NCI-H128 (cell line): ENCODE measurements at regions not wholly inside any gene's neighbourhood (a gene's known extent, or its start where the extent isn't known, plus 50 kb on each side); places are given as distances from the start of the nearest gene placed in this dataset.
"Not testable (repeated sequence)": the region's sequence is repeated elsewhere in the genome, so short reads cannot be mapped to it uniquely, and the experiment has no call there.

ENCODE experiments used
- DNase-seq: peaks from one replicate; lab custom pipeline; 2025; ENCODE audit not compliant: unreplicated experiment; lab: John Stamatoyannopoulos, UW

GRCh38 chr12:60231976-60232907 is 636.4 kb downstream of the SLC16A7 start:
- no peak for DNase-seq

GRCh38 chr12:60234611-60235195 is 638.9 kb downstream of the SLC16A7 start:
- DNase-seq = not testable (repeated sequence)

- DNase-seq = no peak
Observed at GRCh38 chr12:60235261-60235660, 639.4 kb downstream of the SLC16A7 start.

- not testable (repeated sequence) for DNase-seq
Observed at GRCh38 chr12:60236416-60236815, 640.6 kb downstream of the SLC16A7 start.

- no peak for DNase-seq
Observed at GRCh38 chr12:60240891-60241290, 645.1 kb downstream of the SLC16A7 start.

GRCh38 chr12:60251091-60251490 is 655.3 kb downstream of the SLC16A7 start:
- DNase-seq = no peak

- no peak for DNase-seq
Observed at GRCh38 chr12:60252359-60253096, 656.7 kb downstream of the SLC16A7 start.

GRCh38 chr12:60255044-60255443 is 659.2 kb downstream of the SLC16A7 start:
- DNase-seq = no peak

GRCh38 chr12:60257063-60257462 is 661.2 kb downstream of the SLC16A7 start:
- DNase-seq = no peak

GRCh38 chr12:60259225-60259624 is 663.4 kb downstream of the SLC16A7 start:
- DNase-seq = no peak

- no peak for DNase-seq
Observed at GRCh38 chr12:60262378-60262777, 666.5 kb downstream of the SLC16A7 start.

- no peak for DNase-seq
Observed at GRCh38 chr12:60263161-60263560, 667.3 kb downstream of the SLC16A7 start.

- no peak for DNase-seq
Observed at GRCh38 chr12:60263836-60264493, 668.1 kb downstream of the SLC16A7 start.

- DNase-seq = no peak
Observed at GRCh38 chr12:60265741-60266140, 669.9 kb downstream of the SLC16A7 start.

- no peak for DNase-seq
Observed at GRCh38 chr12:60266381-60266852, 670.6 kb downstream of the SLC16A7 start.

- DNase-seq = no peak
Observed at GRCh38 chr12:60269611-60270269, 673.9 kb downstream of the SLC16A7 start.

- no peak for DNase-seq
Observed at GRCh38 chr12:60271816-60272215, 676.0 kb downstream of the SLC16A7 start.

GRCh38 chr12:60278209-60278608 is 682.4 kb downstream of the SLC16A7 start:
- DNase-seq = no peak

GRCh38 chr12:60279221-60279620 is 683.4 kb downstream of the SLC16A7 start:
- no peak for DNase-seq

- no peak for DNase-seq
Observed at GRCh38 chr12:60281522-60281921, 685.7 kb downstream of the SLC16A7 start.
